MM.1S (cell line): ENCODE measurements at regions not wholly inside any gene's neighbourhood (a gene's known extent, or its start where the extent isn't known, plus 50 kb on each side); places are given as distances from the start of the nearest gene placed in this dataset.

Experiments
- EZH2 ChIP-seq: fragments of 300-600 bp; sonication (generic); optimal IDR thresholded peaks from 2 replicates; pipeline ENCODE3; 2017; ENCODE audit warnings: low read depth, mild to moderate bottlenecking, antibody characterized with exemption, low read length, mixed read lengths
- TF ChIP-seq, protein P1 (sequence below): fragments of 300-600 bp; sonication (generic); IDR thresholded peaks from 2 replicates; pipeline ENCODE4 v1.5.1; 2016; ENCODE audit warnings: antibody characterized with exemption, low read length, mixed read lengths

DNA sequence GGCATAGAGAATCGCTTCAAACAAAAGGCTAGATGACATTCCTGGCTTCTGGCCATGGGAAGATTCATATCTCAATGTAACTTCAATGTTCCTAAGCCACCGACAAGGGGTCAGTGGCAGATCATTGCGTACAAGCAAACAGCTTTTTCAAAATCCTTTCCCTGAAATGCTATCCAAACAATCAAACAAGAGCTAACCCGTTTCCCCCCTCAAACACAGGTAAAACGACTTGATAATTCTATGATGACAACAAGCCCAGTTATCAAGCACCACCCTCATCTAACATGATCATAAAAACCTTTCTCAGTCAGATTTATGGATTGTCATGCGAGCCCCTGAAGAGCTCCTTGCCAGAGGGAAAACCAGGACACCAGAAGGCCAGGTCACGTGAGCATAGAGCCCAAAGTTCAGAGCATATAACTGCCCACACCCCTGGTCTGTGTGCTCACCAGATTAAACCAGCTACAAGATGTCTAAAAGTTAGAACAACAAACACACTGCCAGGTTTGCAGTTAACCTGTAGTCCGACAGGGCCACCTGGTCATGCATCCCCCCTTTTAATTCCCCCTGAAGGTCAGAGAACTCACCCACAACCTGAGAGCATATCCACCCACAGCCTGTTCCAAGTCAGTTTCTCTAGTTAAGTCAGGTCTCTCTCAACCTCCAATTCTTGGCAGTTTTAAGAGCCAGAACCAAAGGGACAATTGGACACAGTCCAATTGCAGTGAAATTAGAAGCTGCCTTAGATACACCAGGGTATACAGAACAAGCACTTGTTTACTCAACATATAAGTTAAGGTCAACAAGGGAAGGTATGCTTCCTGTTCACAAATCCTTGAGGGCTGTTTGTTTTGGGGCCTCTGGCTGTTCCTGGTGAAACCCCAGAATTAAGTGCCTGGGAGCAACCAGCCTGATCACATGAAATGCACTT, 248.1 kb upstream of the PPARGC1A start:
- TF ChIP-seq, protein P1, sequence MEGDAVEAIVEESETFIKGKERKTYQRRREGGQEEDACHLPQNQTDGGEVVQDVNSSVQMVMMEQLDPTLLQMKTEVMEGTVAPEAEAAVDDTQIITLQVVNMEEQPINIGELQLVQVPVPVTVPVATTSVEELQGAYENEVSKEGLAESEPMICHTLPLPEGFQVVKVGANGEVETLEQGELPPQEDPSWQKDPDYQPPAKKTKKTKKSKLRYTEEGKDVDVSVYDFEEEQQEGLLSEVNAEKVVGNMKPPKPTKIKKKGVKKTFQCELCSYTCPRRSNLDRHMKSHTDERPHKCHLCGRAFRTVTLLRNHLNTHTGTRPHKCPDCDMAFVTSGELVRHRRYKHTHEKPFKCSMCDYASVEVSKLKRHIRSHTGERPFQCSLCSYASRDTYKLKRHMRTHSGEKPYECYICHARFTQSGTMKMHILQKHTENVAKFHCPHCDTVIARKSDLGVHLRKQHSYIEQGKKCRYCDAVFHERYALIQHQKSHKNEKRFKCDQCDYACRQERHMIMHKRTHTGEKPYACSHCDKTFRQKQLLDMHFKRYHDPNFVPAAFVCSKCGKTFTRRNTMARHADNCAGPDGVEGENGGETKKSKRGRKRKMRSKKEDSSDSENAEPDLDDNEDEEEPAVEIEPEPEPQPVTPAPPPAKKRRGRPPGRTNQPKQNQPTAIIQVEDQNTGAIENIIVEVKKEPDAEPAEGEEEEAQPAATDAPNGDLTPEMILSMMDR: no peak
- no peak for TF ChIP-seq EZH2
